Caco-2 (cell line): ENCODE measurements at regions not wholly inside any gene's neighbourhood (a gene's known extent, or its start where the extent isn't known, plus 50 kb on each side); places are given as distances from the start of the nearest gene placed in this dataset.

Source experiments
- BruUV-seq: library from RNA; stranded (reverse); fragments of 400-500 nt; replicated peaks from 2 replicates; lab custom pipeline; 2021; lab: Mats Ljungman, UMichigan
- CTCF ChIA-PET: fragments of 300-600 bp; sonication (Branson Sonifier 250); formaldehyde crosslinking; loops from one replicate; lab custom pipeline; 2022; ENCODE audit warnings: antibody characterized with exemption; lab: Charles Lee
- POLR2A ChIA-PET: fragments of 300-600 bp; sonication (Branson Sonifier 250); formaldehyde crosslinking; loops from one replicate; lab custom pipeline; 2022; ENCODE audit warnings: antibody characterized with exemption; lab: Charles Lee
- DNase-seq, 2 experiments: peaks; one replicate each; pipeline versions ENCODE4 v3.0.0 to v3.0.0-alpha.2; 2020 to 2022
- H3K27me3 ChIP-seq: replicated peaks from 2 replicates; pipeline ENCODE4 v1.6.0; 2011; ENCODE audit warnings: low read length; ENCODE audit not compliant: control insufficient read depth, insufficient read depth
- H3K36me3 ChIP-seq: 2 replicates; pipeline ENCODE4 v1.5.1; 2011; ENCODE audit warnings: low read length; ENCODE audit not compliant: control insufficient read depth, insufficient read depth
- H3K4me1 ChIP-seq: fragments of 250-450 bp; sonication (Bioruptor Pico); 2 replicates; pipeline ENCODE4 v1.5.1; 2020; ENCODE audit warnings: mild to moderate bottlenecking
- H3K4me3 ChIP-seq: 2 replicates; pipeline ENCODE4 v1.5.1; 2011; ENCODE audit warnings: low read depth, mild to moderate bottlenecking, control low read depth, low read length
- H3K9me3 ChIP-seq: fragments of 250-450 bp; sonication (Bioruptor Pico); 2 replicates; pipeline ENCODE4 v1.5.1; 2020; ENCODE audit warnings: mild to moderate bottlenecking, moderate library complexity
- H3K27ac Mint-ChIP-seq: one replicate; pipeline ENCODE4 v1.8.0; 2022; ENCODE audit warnings: mixed read lengths; ENCODE audit not compliant: unreplicated experiment
- H3K27me3 Mint-ChIP-seq: one replicate; pipeline ENCODE4 v1.8.0; 2022; ENCODE audit warnings: mixed read lengths; ENCODE audit not compliant: insufficient read depth, unreplicated experiment
- H3K36me3 Mint-ChIP-seq: one replicate; pipeline ENCODE4 v1.8.0; 2022; ENCODE audit warnings: mild to moderate bottlenecking, mixed read lengths; ENCODE audit not compliant: insufficient read depth, unreplicated experiment
- H3K4me1 Mint-ChIP-seq: one replicate; pipeline ENCODE4 v1.8.0; 2022; ENCODE audit warnings: low read depth, mixed read lengths; ENCODE audit not compliant: unreplicated experiment
- H3K4me3 Mint-ChIP-seq: one replicate; pipeline ENCODE4 v1.8.0; 2022; ENCODE audit warnings: mild to moderate bottlenecking, moderate library complexity, mixed read lengths; ENCODE audit not compliant: unreplicated experiment
- H3K9me3 Mint-ChIP-seq: one replicate; pipeline ENCODE4 v1.8.0; 2022; ENCODE audit warnings: mixed read lengths; ENCODE audit not compliant: unreplicated experiment
- CTCF ChIP-seq, 2 experiments: fragments of 200-600 bp in 1 of 2; IDR thresholded peaks; 1 replicate in 1 of 2; 2 replicates in 1 of 2; pipeline versions ENCODE4 v1.5.1 to v1.8.0; 2011 to 2022; ENCODE audit warnings: antibody characterized with exemption in 1 of 2, control low read depth in 1 of 2, inconsistent platforms in 1 of 2, low read depth in 1 of 2, low read length in 1 of 2, mild to moderate bottlenecking in 1 of 2, moderate library complexity in 1 of 2; ENCODE audit not compliant: insufficient read depth in 1 of 2, severe bottlenecking in 1 of 2, unreplicated experiment in 1 of 2
- intact Hi-C: fragments of 100-400 bp; cut with micrococcal nuclease; formaldehyde crosslinking; loops from one replicate; pipeline ENCODE4 v1.10.0; 2022; ENCODE audit not compliant: unreplicated experiment

GRCh38 chr1:234934611-234935033 lies 194.0 kb downstream of the TOMM20 start:
- no peak for TF ChIP-seq CTCF (IDR thresholded peaks at IDR 0.05; ENCODE audit: insufficient read depth in 1 of 2, low read depth in 1 of 2, low read length in 1 of 2, severe bottlenecking in 1 of 2, unreplicated experiment in 1 of 2)
- CTCF ChIA-PET, result no interaction called here
- H3K9me3 ChIP-seq, result no peaks in the 10 kb centered on the region
- no peaks in the 10 kb centered on the region for H3K27me3 Mint-ChIP-seq
- no peak overlapping the region for H3K27ac Mint-ChIP-seq
- H3K36me3 ChIP-seq, result no peaks in the 10 kb centered on the region
- no peaks in the 10 kb centered on the region for H3K4me1 Mint-ChIP-seq
- no peak overlapping the region for H3K4me3 Mint-ChIP-seq
- BruUV-seq, result no TSS peak
- H3K36me3 Mint-ChIP-seq, result no peaks in the 10 kb centered on the region
- no peaks in the 10 kb centered on the region for H3K9me3 Mint-ChIP-seq
- no peak for DNase-seq
- no peaks in the 10 kb centered on the region for H3K4me1 ChIP-seq
- intact Hi-C loops, result no loop called here
- POLR2A ChIA-PET, result no interaction called here
- no peaks in the 10 kb centered on the region for H3K27me3 ChIP-seq
- H3K4me3 ChIP-seq, result no peak overlapping the region

GRCh38 chr1:234933475-234933874 lies 195.2 kb downstream of the TOMM20 start:
- ChIA-PET POLR2A (no interaction called here), CTCF (interaction anchor here (0.5 kb wide), 1 partner anchor 23 kb away, joined by 3 read pairs; no protein-coding TSS in a partner anchor)
- Mint-ChIP-seq H3K27me3 (no peaks in the 10 kb centered on the region), H3K36me3 (no peaks in the 10 kb centered on the region), H3K27ac (no peak overlapping the region), H3K4me3 (no peak overlapping the region), H3K4me1 (peaks cover 6% of the 10 kb centered on the region), H3K9me3 (no peaks in the 10 kb centered on the region)
- Histone ChIP-seq H3K4me1 (peaks cover 10% of the 10 kb centered on the region), H3K4me3 (no peak overlapping the region), H3K9me3 (no peaks in the 10 kb centered on the region), H3K36me3 (no peaks in the 10 kb centered on the region), H3K27me3 (no peaks in the 10 kb centered on the region)
- TF ChIP-seq CTCF (IDR thresholded peaks at IDR 0.05; ENCODE audit: insufficient read depth in 1 of 2, low read depth in 1 of 2, low read length in 1 of 2, severe bottlenecking in 1 of 2, unreplicated experiment in 1 of 2), result no peak
- intact Hi-C loops, result no loop called here
- no peak for DNase-seq
- no TSS peak for BruUV-seq

DNA sequence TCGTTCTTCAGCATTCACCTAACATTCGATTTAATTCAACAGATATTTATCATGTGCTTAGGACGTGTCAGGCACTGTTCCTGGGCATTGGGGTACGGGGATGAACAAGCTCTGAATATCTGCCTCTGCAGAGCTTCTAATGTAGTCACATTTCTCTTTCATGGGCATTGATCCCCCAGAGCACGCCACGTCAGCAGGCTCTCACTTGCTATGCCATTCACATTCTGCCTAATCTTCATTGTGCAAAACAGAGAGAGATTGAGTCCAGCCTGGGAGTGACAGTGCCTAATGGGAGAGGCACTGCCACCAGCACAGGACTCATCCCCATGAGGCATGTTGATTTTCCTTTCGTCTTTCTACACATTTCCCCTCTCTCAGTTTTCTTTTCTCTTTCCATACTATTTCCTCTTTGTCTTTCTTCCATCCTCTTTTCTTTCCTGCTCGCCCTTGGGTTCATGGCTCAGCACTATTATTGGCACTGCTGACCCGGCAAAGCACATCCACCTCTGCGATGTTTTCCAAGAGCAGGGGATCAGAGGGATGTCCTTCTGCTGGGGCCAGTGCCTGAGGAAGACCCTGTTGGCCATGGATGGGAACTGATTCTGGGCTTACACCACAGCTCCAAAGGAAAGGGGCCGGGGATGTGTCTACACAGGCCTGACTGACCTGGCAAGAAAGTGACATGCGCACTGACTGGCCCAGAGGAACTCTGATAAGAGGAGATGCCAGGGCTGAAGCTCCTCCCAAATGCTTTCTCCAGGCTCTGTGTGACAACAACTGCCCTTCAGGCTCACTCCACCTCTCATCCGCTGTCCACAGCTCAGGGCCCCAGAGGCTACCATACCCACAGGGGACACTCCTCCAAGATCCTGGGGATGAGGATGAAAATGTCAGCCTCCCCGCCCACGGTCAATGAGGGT lies 195.9 kb downstream of the TOMM20 start:
- no peaks in the 10 kb centered on the region for H3K9me3 Mint-ChIP-seq
- peaks cover 13% of the 10 kb centered on the region for H3K4me1 Mint-ChIP-seq
- Histone ChIP-seq H3K4me3 (no peak overlapping the region), H3K27me3 (no peaks in the 10 kb centered on the region), H3K4me1 (peaks cover 10% of the 10 kb centered on the region), H3K9me3 (no peaks in the 10 kb centered on the region), H3K36me3 (no peaks in the 10 kb centered on the region)
- no peak overlapping the region for H3K27ac Mint-ChIP-seq
- no peaks in the 10 kb centered on the region for H3K36me3 Mint-ChIP-seq
- H3K4me3 Mint-ChIP-seq, result no peak overlapping the region
- POLR2A ChIA-PET, result no interaction called here
- BruUV-seq, result no TSS peak
- no peak for DNase-seq
- intact Hi-C loops, result no loop called here
- CTCF ChIA-PET, result no interaction called here
- no peaks in the 10 kb centered on the region for H3K27me3 Mint-ChIP-seq
- no peak for TF ChIP-seq CTCF (IDR thresholded peaks at IDR 0.05; ENCODE audit: insufficient read depth in 1 of 2, low read depth in 1 of 2, low read length in 1 of 2, severe bottlenecking in 1 of 2, unreplicated experiment in 1 of 2)
